IMR-90 (cell line): ENCODE measurements at regions not wholly inside any gene's neighbourhood (a gene's known extent, or its start where the extent isn't known, plus 50 kb on each side); places are given as distances from the start of the nearest gene placed in this dataset.

Experiments
- ATAC-seq: fragments of 200-7000 bp; cut with Tn5 transposase; 2 replicates; pipeline ENCODE4 v1.9.1; 2020; ENCODE audit warnings: low read depth, mild to moderate bottlenecking, moderate library complexity
- BruUV-seq: library from RNA; stranded (reverse); fragments of 400-500 nt; replicated peaks from 2 replicates; lab custom pipeline; 2021; lab: Mats Ljungman, UMichigan
- CTCF ChIA-PET: fragments of 300-600 bp; formaldehyde crosslinking; extraction: SDS; loops from one replicate; lab custom pipeline; 2021; ENCODE audit warnings: antibody characterized with exemption; lab: Yijun Ruan, JAX
- POLR2A ChIA-PET: fragments of 300-600 bp; sonication (Branson Sonifier 250); formaldehyde crosslinking; loops from one replicate; lab custom pipeline; 2022; ENCODE audit warnings: antibody characterized with exemption; ENCODE audit not compliant: unreplicated experiment; lab: Charles Lee
- DNase-seq: peaks from one replicate; pipeline ENCODE4 v3.0.0; 2013
- H2AFZ ChIP-seq: replicated peaks from 2 replicates; pipeline ENCODE3; 2013; ENCODE audit warnings: low read length, mild to moderate bottlenecking; ENCODE audit not compliant: poor library complexity
- H2AK5ac ChIP-seq: 2 replicates; pipeline ENCODE4 v1.6.1; 2013; ENCODE audit warnings: low read depth, low read length, inconsistent platforms
- H2AK9ac ChIP-seq: replicated peaks from 2 replicates; pipeline ENCODE3; 2013; ENCODE audit warnings: mild to moderate bottlenecking, low read depth, low read length, moderate library complexity; ENCODE audit not compliant: poor library complexity
- H2BK120ac ChIP-seq: 2 replicates; pipeline ENCODE4 v1.6.1; 2013; ENCODE audit warnings: low read depth, low read length, inconsistent platforms
- H2BK15ac ChIP-seq: 3 replicates; pipeline ENCODE4 v1.6.1; 2013; ENCODE audit warnings: low read depth, low read length, inconsistent platforms
- H2BK20ac ChIP-seq: 2 replicates; pipeline ENCODE4 v1.6.1; 2013; ENCODE audit warnings: low read depth, mild to moderate bottlenecking, inconsistent platforms, low read length, moderate library complexity
- H2BK5ac ChIP-seq: 2 replicates; pipeline ENCODE4 v1.6.1; 2013; ENCODE audit warnings: mild to moderate bottlenecking, low read depth, low read length, inconsistent platforms; ENCODE audit not compliant: poor library complexity, severe bottlenecking
- H3K14ac ChIP-seq: replicated peaks from 2 replicates; pipeline ENCODE4 v1.6.1; 2013; ENCODE audit warnings: low read depth, low read length, inconsistent platforms
- H3K18ac ChIP-seq: 2 replicates; pipeline ENCODE4 v1.6.1; 2013; ENCODE audit warnings: low read depth, low read length, control low read depth
- H3K23ac ChIP-seq: 2 replicates; pipeline ENCODE4 v1.6.1; 2013; ENCODE audit warnings: low read depth, low read length, inconsistent platforms
- H3K27ac ChIP-seq: 2 replicates; pipeline ENCODE4 v1.5.1; 2013; ENCODE audit warnings: mild to moderate bottlenecking, control low read depth, low read length; ENCODE audit not compliant: insufficient read depth
- H3K27me3 ChIP-seq: 2 replicates; pipeline ENCODE4 v1.6.1; 2013; ENCODE audit warnings: low read length; ENCODE audit not compliant: control insufficient read depth, insufficient read depth
- H3K36me3 ChIP-seq: 2 replicates; pipeline ENCODE4 v1.6.1; 2013; ENCODE audit warnings: low read length, mixed read lengths; ENCODE audit not compliant: control insufficient read depth, insufficient read depth
- H3K4ac ChIP-seq: 2 replicates; pipeline ENCODE4 v1.6.1; 2013; ENCODE audit warnings: low read depth, low read length, inconsistent platforms
- H3K4me1 ChIP-seq: 2 replicates; pipeline ENCODE4 v1.6.1; 2013; ENCODE audit warnings: low read length, mixed read lengths; ENCODE audit not compliant: control insufficient read depth, insufficient read depth
- H3K4me2 ChIP-seq: 2 replicates; pipeline ENCODE4 v1.6.1; 2013; ENCODE audit warnings: low read depth, mild to moderate bottlenecking, control low read depth, low read length, moderate library complexity
- H3K4me3 ChIP-seq: 2 replicates; pipeline ENCODE4 v1.5.1; 2013; ENCODE audit warnings: low read depth, mild to moderate bottlenecking, control low read depth, low read length, moderate library complexity; ENCODE audit not compliant: insufficient read depth
- H3K56ac ChIP-seq: 2 replicates; pipeline ENCODE4 v1.6.1; 2013; ENCODE audit warnings: low read length, inconsistent platforms; ENCODE audit not compliant: insufficient read depth; ENCODE audit errors: extremely low read depth
- H3K79me1 ChIP-seq, 2 experiments: 2 replicates each; pipeline ENCODE4 v1.6.1; 2013; ENCODE audit warnings: low read length in 2 of 2, inconsistent platforms in 1 of 2, low read depth in 1 of 2
- H3K9ac ChIP-seq: 2 replicates; pipeline ENCODE4 v1.6.1; 2013; ENCODE audit warnings: low read depth, low read length, control low read depth
- H3K9me1 ChIP-seq: 2 replicates; pipeline ENCODE4 v1.6.1; 2013; ENCODE audit warnings: low read length, inconsistent platforms; ENCODE audit not compliant: insufficient read depth
- H3K9me3 ChIP-seq: 2 replicates; pipeline ENCODE4 v1.6.1; 2013; ENCODE audit warnings: low read length; ENCODE audit not compliant: control insufficient read depth, insufficient read depth
- H4K20me1 ChIP-seq: 2 replicates; pipeline ENCODE4 v1.6.1; 2013; ENCODE audit warnings: low read length, inconsistent platforms; ENCODE audit not compliant: insufficient read depth
- H4K5ac ChIP-seq: 2 replicates; pipeline ENCODE4 v1.6.1; 2013; ENCODE audit warnings: mild to moderate bottlenecking, low read depth, low read length, control low read depth
- H4K8ac ChIP-seq, 2 experiments: 2 replicates each; pipeline ENCODE4 v1.6.1; 2013; ENCODE audit warnings: low read depth in 2 of 2, low read length in 2 of 2, control low read depth in 1 of 2, inconsistent platforms in 1 of 2
- H4K91ac ChIP-seq: 2 replicates; pipeline ENCODE4 v1.6.1; 2013; ENCODE audit warnings: low read depth, low read length, inconsistent platforms; ENCODE audit not compliant: insufficient read depth
- CEBPB ChIP-seq: IDR thresholded peaks from 2 replicates; pipeline ENCODE4 v1.6.1; 2012; ENCODE audit warnings: low read depth, low read length, improper control_type of control experiment
- CHD1 ChIP-seq: IDR thresholded peaks from 2 replicates; pipeline ENCODE4 v1.6.1; 2012; ENCODE audit warnings: low read depth, low read length, improper control_type of control experiment
- MAFK ChIP-seq: IDR thresholded peaks from 2 replicates; pipeline ENCODE4 v1.6.1; 2012; ENCODE audit warnings: low read depth, low read length, improper control_type of control experiment
- SMC3 ChIP-seq: fragments of 150-350 bp; IDR thresholded peaks from 2 replicates; pipeline ENCODE4 v1.6.1; 2016; ENCODE audit warnings: low read depth, mild to moderate bottlenecking, antibody characterized with exemption, low read length, moderate library complexity
- dilution Hi-C: fragments of 300-500 bp; cut with HindIII; formaldehyde crosslinking; loops from one replicate; pipeline ENCODE4 v1.14.3; 2018; ENCODE audit warnings: low sequenced_read_pairs; ENCODE audit not compliant: unreplicated experiment
- in situ Hi-C: fragments of 300-500 bp; cut with MboI; formaldehyde crosslinking; loops from 3 replicates; pipeline ENCODE4 v1.14.3; 2019; ENCODE audit warnings: low sequenced_read_pairs, inconsistent platforms, mixed read lengths
- intact Hi-C: fragments of 100-400 bp; cut with micrococcal nuclease; formaldehyde crosslinking; loops from 2 replicates; pipeline ENCODE4 v1.10.0; 2022
- TF ChIP-seq, protein P1 (sequence below): fragments of 150-350 bp; IDR thresholded peaks from 2 replicates; pipeline ENCODE4 v1.6.1; 2017; ENCODE audit warnings: mild to moderate bottlenecking, antibody characterized with exemption, low read length, low read depth

GRCh38 chr12:90449611-90450010 is 505.4 kb downstream of the CCER1 start:
- H3K23ac ChIP-seq: no peak overlapping the region
- no peak overlapping the region for H2BK20ac ChIP-seq
- H3K27ac ChIP-seq: no peak overlapping the region
- no peak overlapping the region for H2AFZ ChIP-seq
- no peaks in the 10 kb centered on the region for H3K27me3 ChIP-seq
- in situ Hi-C loops (no loop called here), dilution Hi-C loops (no loop called here), intact Hi-C loops (no loop called here)
- TF ChIP-seq SMC3 (no peak), CEBPB (no peak), CHD1 (no peak), MAFK (no peak)
- TF ChIP-seq, protein P1, sequence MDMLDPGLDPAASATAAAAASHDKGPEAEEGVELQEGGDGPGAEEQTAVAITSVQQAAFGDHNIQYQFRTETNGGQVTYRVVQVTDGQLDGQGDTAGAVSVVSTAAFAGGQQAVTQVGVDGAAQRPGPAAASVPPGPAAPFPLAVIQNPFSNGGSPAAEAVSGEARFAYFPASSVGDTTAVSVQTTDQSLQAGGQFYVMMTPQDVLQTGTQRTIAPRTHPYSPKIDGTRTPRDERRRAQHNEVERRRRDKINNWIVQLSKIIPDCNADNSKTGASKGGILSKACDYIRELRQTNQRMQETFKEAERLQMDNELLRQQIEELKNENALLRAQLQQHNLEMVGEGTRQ: no peak
- H4K5ac ChIP-seq: no peak overlapping the region
- H3K18ac ChIP-seq: no peak overlapping the region
- POLR2A ChIA-PET: no interaction called here
- no peaks in the 10 kb centered on the region for H3K9me1 ChIP-seq
- CTCF ChIA-PET: interaction anchor here (0.7 kb wide), 1 partner anchor 286 kb away, joined by 3 read pairs; no protein-coding TSS in a partner anchor
- DNase-seq (no peak), ATAC-seq (no peak)
- H3K79me1 ChIP-seq: no peaks in the 10 kb centered on the region
- H4K20me1 ChIP-seq: no peaks in the 10 kb centered on the region
- no peak overlapping the region for H2BK15ac ChIP-seq
- no peaks in the 10 kb centered on the region for H3K9me3 ChIP-seq
- no peak overlapping the region for H3K56ac ChIP-seq
- H4K91ac ChIP-seq: no peak overlapping the region
- H3K4me1 ChIP-seq: no peaks in the 10 kb centered on the region
- H3K4me3 ChIP-seq: no peak overlapping the region
- no peak overlapping the region for H2BK5ac ChIP-seq
- H4K8ac ChIP-seq: no peak overlapping the region
- H3K36me3 ChIP-seq: no peaks in the 10 kb centered on the region
- no peak overlapping the region for H3K14ac ChIP-seq
- BruUV-seq: no TSS peak
- H3K4me2 ChIP-seq: no peak overlapping the region
- H3K4ac ChIP-seq: no peak overlapping the region
- no peak overlapping the region for H2AK5ac ChIP-seq
- H2AK9ac ChIP-seq: no peak overlapping the region
- H2BK120ac ChIP-seq: no peak overlapping the region
- H3K9ac ChIP-seq: no peak overlapping the region
